HL-60/S4 treated with phorbol 12-myristate 13-acetate at 8.2 ng/mL for 4 days and 3 days (cell line): ENCODE measurements at regions not wholly inside any gene's neighbourhood (a gene's known extent, or its start where the extent isn't known, plus 50 kb on each side); places are given as distances from the start of the nearest gene placed in this dataset.

Source experiments
- in situ Hi-C: fragments of 300-500 bp; cut with MboI; formaldehyde crosslinking; loops from 2 replicates; pipeline ENCODE4 v1.15.0; 2022; ENCODE audit warnings: low sequenced_read_pairs

- in situ Hi-C loops = no loop called here
Measured at GRCh38 chr7:12882710-12883109, 195.3 kb downstream of the ARL4A start.

- in situ Hi-C loops = no loop called here
Measured at GRCh38 chr7:12884033-12884432, 196.6 kb downstream of the ARL4A start.

DNA sequence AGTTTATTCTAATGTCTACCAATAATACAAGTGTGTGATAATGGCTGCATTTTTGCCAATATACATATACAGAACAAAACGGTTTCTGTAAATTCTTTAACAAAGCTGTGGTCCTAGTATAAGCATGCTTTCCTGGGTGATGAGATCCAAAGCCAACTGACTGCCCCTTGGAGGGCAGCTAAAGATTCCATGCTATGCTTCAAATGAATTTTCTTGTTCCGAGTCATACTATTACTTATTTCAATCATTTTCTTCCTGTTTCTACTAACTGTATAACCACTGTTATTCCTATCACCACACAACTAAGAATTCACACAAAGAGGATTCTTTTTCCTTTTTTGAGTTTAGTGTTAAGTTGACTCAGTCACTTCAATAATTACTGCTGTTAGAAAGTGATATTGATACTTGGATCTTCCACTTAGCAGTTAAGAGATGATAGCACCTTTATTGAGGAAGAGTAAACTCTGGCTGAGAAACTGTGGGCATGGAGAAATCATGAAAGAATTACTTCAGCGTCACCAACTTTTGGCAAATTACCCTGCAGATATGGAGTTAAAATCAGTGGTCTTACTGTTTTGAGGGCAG is 197.5 kb downstream of the ARL4A start:
- in situ Hi-C loops = no loop called here

DNA sequence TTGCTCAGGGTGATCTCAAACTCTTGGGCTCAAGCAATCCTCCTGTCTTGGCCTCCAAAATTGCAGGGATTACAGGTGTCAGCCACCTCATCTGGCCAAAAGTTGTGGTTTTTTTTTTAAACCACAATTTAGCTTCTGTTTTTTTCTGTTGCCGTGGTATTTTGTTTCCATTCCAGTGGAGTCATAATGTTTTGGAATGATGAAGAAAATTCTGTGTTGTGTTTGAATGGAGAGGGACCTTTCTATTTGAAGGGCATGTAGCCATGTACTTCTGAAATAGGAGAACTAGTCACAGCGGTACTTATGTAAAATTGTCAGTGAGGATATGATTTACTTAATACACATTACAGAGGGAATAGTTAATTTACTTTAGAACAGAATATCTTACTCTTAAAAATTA is 201.3 kb downstream of the ARL4A start:
- in situ Hi-C loops = no loop called here

GRCh38 chr7:12889391-12889790 is 202.0 kb downstream of the ARL4A start:
- in situ Hi-C loops = no loop called here

DNA sequence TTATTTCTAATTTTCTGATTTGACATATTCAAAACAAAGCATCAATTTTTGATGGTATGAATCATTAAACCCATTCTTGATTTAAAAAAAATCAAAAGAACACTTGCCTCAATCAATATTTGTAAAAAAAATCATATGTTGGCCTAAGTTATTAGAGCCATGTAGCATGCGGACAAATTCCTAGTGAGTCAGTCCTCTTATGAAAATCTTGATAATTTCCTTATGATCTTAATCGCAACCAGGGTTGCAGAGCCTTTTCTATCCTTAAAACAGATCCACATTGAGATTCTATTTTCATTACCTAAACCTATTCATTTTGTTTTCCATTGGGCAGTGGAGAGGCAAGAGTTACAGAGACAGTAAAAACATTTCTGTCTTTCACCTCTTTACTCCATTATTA is 203.2 kb downstream of the ARL4A start:
- in situ Hi-C loops = no loop called here

DNA sequence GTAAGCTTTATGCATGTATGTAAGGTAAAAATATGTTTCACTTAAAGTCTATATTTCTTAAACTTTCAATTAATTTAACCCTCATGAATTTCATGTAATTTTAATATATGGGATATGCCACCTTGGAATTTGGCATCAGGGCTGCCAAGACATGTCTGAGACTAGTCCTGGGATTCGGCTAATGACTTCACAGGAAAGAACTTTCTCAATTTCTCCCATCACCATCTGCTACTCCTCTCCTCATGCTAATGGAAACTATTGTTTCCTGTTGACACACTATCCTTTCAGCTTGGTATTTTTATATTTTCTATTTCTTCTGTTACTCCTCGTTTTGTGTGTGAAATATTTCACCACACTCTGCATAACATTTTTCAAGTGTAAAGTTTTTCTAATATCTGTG is 205.9 kb downstream of the ARL4A start:
- in situ Hi-C loops = no loop called here

GRCh38 chr7:12895296-12895695 is 207.9 kb downstream of the ARL4A start:
- in situ Hi-C loops = no loop called here

DNA sequence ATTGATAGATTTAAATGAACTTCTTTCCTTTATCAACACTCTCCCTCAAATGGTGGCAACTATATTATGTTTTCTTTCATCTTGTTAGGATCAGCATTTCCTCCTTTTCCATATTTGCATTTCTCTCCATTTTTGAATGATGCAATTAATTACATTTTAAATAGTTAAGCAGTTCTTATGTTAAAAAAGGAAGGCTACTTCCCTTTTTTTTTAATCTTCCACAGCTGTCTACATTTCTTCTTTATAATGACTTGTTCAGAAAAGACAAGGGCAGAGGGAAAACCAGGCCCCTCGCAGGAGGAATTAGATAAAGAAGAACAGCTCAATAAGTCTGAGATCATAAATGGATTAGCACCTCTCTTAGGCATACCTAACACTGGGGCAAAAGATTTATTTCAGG is 208.9 kb downstream of the ARL4A start:
- in situ Hi-C loops = no loop called here

- in situ Hi-C loops = no loop called here
Measured at GRCh38 chr7:12898004-12898403, 210.6 kb downstream of the ARL4A start.

GRCh38 chr7:12898620-12899019 is 211.2 kb downstream of the ARL4A start:
- in situ Hi-C loops = no loop called here

DNA sequence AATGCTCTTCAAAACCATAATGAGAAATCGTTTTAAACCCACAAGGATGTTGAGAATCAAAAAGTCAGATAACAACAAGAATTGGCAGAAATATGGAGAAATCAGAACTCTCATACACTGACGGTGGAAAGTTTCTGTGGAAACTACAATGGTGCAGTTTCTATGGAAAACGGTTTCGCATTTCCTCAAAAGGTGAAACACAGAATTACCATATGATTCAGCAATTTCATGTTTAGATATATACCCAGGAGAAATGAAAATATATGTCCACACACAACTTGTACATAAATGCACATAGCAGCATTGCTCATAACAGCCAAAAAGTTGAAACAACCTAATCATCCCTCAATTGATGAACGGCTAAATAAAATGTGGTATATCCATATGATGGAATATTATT is 218.2 kb downstream of the ARL4A start:
- in situ Hi-C loops = no loop called here

GRCh38 chr7:12907774-12908173 is 220.3 kb downstream of the ARL4A start:
- in situ Hi-C loops = no loop called here

DNA sequence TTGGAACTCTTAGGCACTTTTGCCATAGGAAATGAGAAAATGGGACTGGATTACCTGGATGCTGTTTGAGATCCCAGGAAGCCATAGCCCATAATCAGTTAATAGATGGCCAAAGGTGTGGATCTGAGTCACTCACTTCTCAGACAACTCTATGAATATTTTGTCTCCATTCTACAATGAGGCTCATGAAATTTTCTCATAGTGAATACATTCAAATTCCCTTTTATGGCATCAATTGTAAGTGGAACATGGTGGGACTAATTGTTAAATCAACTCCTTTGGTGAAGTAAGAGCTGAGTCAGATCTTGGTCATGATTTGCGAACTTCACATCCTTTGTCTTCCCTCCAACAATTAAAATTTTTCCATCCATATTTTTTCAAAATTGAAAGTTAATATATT is 222.1 kb downstream of the ARL4A start:
- in situ Hi-C loops = no loop called here

DNA sequence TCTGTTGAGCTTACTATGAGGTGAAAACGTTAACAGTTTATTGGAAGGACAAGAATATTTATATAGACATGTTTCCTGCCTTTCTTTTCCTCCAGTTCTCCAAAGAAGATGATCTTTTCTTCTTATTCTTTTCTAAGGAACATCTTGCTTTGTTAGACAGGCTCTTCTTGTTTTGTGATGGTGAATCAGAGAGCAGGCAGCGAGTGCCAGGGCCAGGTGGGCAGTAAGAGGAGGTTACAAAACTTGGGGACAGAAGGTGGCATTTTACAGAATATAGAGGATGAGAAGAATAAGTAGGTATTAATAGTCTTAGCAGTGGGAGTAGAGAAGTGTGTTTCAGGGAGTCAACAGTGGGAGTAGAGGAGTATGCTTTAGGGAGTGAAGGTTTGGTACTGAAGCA is 223.6 kb downstream of the ARL4A start:
- in situ Hi-C loops = no loop called here

GRCh38 chr7:12913002-12913401 is 225.6 kb downstream of the ARL4A start:
- in situ Hi-C loops = no loop called here

GRCh38 chr7:12917801-12918200 is 230.4 kb downstream of the ARL4A start:
- in situ Hi-C loops = no loop called here

DNA sequence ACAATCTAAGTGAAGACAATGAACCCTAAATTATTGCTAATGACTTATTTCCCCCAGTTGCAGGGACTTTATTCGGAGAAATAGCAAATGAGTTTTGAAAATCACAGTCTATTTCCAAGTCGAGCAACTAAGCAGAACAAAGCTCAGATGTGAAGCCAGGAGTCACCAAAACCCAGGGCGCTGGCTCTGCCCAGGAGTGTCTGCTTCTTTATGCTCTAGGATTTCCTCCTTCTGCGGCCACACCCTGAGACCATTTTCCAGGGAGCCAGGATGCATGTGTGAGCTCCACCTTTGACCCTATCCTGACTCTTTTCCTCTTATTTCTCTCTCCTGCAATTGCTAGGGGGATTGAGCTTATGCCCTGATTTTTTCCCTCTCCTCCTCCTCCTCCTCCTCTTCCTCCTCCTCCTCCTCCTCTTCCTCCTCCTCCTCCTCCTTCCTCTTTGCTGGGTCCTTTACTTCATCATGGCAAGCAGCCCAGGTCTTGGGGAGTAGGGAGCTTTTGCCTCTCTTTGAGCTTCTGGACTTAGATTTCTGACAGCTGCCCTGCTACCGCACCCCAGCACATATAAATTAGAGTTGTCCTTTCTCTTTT is 234.4 kb downstream of the ARL4A start:
- in situ Hi-C loops = no loop called here

- in situ Hi-C loops = no loop called here
Measured at GRCh38 chr7:12923971-12924370, 236.5 kb downstream of the ARL4A start.

DNA sequence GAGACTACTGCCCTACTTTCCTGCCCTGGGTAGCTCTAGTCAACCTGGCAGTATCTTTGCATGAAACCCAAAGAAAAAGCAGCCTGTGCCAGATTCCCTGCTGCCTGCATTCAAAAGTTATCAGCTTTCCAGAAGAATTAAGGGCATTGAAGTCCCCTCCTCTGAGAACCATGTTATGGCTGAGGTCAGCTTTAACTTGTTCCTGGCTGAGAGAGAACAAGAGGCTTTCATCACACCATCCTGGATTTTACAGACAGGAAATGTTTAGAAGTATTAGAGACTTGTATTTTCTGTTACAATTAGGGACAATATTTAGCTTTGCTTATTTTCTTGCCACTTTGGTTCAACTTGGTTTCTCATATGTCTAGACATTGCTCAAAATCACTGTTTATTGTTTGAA is 238.8 kb downstream of the ARL4A start:
- in situ Hi-C loops = no loop called here

GRCh38 chr7:12927635-12928434 is 240.4 kb downstream of the ARL4A start:
- in situ Hi-C loops = no loop called here

DNA sequence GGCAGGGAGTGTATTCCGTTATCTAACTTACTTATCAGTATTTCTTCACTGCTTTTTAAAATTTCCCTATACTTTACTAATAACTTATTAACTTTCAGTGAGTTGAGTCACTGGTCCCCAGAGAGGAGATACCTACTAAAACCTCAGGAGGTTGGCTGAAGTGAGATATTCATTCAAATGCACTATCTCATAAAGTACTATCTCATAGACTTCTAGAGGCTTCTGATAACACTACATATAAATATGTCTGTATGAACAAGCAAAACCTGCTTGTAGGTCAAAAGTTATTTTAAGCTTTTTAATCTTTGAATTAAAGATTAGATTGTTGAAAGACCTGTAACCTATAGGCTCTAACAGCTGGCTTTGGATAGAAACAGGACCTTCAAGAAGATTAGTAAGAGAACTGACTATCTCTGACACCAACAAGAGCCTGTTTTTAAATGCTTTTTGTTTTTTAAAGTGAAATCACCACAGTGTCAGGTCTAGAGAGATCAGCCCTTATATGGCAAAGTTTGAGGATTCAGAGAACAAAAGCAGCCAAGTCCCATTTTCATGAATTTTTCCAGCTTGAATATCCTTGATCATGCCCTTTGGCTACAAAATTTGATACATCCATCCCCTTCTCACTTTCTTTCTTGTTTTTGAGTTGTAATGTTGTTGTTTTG is 242.2 kb downstream of the ARL4A start:
- in situ Hi-C loops = no loop called here
